GM19372 (cell line): ENCODE measurements at regions not wholly inside any gene's neighbourhood (a gene's known extent, or its start where the extent isn't known, plus 50 kb on each side); places are given as distances from the start of the nearest gene placed in this dataset.
"Not testable (repeated sequence)": the region's sequence is repeated elsewhere in the genome, so short reads cannot be mapped to it uniquely, and the experiment has no call there.

Source experiments
- ATAC-seq: cut with Tn5 transposase; IDR thresholded peaks from one replicate; pipeline ENCODE4 v1.9.1; 2021; ENCODE audit warnings: mild to moderate bottlenecking, low read depth, moderate library complexity; ENCODE audit not compliant: unreplicated experiment

- ATAC-seq = no peak
These were observed 2211.3 kb downstream of the PCDH7 start for GRCh38 chr4:32931475-32931874.

GRCh38 chr4:32932156-32932555 lies 2212.0 kb downstream of the PCDH7 start:
- no peak for ATAC-seq

GRCh38 chr4:32939222-32939621 lies 2219.1 kb downstream of the PCDH7 start:
- ATAC-seq = not testable (repeated sequence)

GRCh38 chr4:32950866-32951265 lies 2230.7 kb downstream of the PCDH7 start:
- no peak for ATAC-seq

- no peak for ATAC-seq
These were observed 2238.4 kb downstream of the PCDH7 start for GRCh38 chr4:32958586-32958985.

- no peak for ATAC-seq
These were observed 2241.9 kb downstream of the PCDH7 start for GRCh38 chr4:32962100-32962499.

- ATAC-seq = no peak
These were observed 2265.1 kb downstream of the PCDH7 start for GRCh38 chr4:32985256-32985655.

- no peak for ATAC-seq
These were observed 2266.1 kb downstream of the PCDH7 start for GRCh38 chr4:32986236-32986635.

GRCh38 chr4:32987111-32987510 lies 2266.9 kb downstream of the PCDH7 start:
- ATAC-seq = no peak

- no peak for ATAC-seq
These were observed 2268.1 kb downstream of the PCDH7 start for GRCh38 chr4:32988165-32988811.

GRCh38 chr4:32991663-32992062 lies 2271.5 kb downstream of the PCDH7 start:
- no peak for ATAC-seq

GRCh38 chr4:32994981-32995881 lies 2275.1 kb downstream of the PCDH7 start:
- no peak for ATAC-seq

- ATAC-seq = no peak
These were observed 2293.1 kb downstream of the PCDH7 start for GRCh38 chr4:33013282-33013681.

GRCh38 chr4:33025236-33025635 lies 2305.1 kb downstream of the PCDH7 start:
- ATAC-seq = no peak

GRCh38 chr4:33029976-33030375 lies 2309.8 kb downstream of the PCDH7 start:
- no peak for ATAC-seq

GRCh38 chr4:33031328-33031727 lies 2311.2 kb downstream of the PCDH7 start:
- ATAC-seq = no peak

GRCh38 chr4:33037464-33037863 lies 2317.3 kb downstream of the PCDH7 start:
- no peak for ATAC-seq

GRCh38 chr4:33045334-33045733 lies 2325.2 kb downstream of the PCDH7 start:
- no peak for ATAC-seq

- ATAC-seq = no peak
These were observed 2332.1 kb downstream of the PCDH7 start for GRCh38 chr4:33052241-33052640.

- no peak for ATAC-seq
These were observed 2334.0 kb downstream of the PCDH7 start for GRCh38 chr4:33054161-33054560.

- no peak for ATAC-seq
These were observed 2334.6 kb downstream of the PCDH7 start for GRCh38 chr4:33054656-33055196.

- ATAC-seq = no peak
These were observed 2337.6 kb downstream of the PCDH7 start for GRCh38 chr4:33057736-33058135.
